Type B pancreatic cell (in vitro differentiated cells): ENCODE measurements at regions not wholly inside any gene's neighbourhood (a gene's known extent, or its start where the extent isn't known, plus 50 kb on each side); places are given as distances from the start of the nearest gene placed in this dataset.

Experiments used
- DNase-seq: peaks from one replicate; pipeline ENCODE4 v3.0.0; 2021; ENCODE audit warnings: mixed read lengths; ENCODE audit not compliant: unreplicated experiment; ENCODE audit errors: extremely low spot score
- H3K27ac Mint-ChIP-seq: 2 replicates; pipeline ENCODE4 v1.8.0; 2021; ENCODE audit warnings: mild to moderate bottlenecking, mixed read lengths
- H3K27me3 Mint-ChIP-seq: 2 replicates; pipeline ENCODE4 v1.8.0; 2021; ENCODE audit warnings: mixed read lengths
- H3K36me3 Mint-ChIP-seq: 2 replicates; pipeline ENCODE4 v1.8.0; 2021; ENCODE audit warnings: mixed read lengths
- H3K4me1 Mint-ChIP-seq: one replicate; pipeline ENCODE4 v1.8.0; 2021; ENCODE audit warnings: mixed read lengths; ENCODE audit not compliant: unreplicated experiment
- H3K4me3 Mint-ChIP-seq: 2 replicates; pipeline ENCODE4 v1.8.0; 2021; ENCODE audit warnings: mild to moderate bottlenecking, mixed read lengths
- H3K9me3 Mint-ChIP-seq: 2 replicates; pipeline ENCODE4 v1.8.0; 2021; ENCODE audit warnings: mixed read lengths
- CTCF ChIP-seq: fragments of 200-600 bp; sonication (generic); conservative IDR thresholded peaks from 2 replicates; pipeline ENCODE4 v1.5.0; 2021; ENCODE audit warnings: antibody characterized with exemption, mild to moderate bottlenecking

GRCh38 chr2:239778861-239779558, 246.1 kb downstream of the NDUFA10 start:
- TF ChIP-seq CTCF, result no peak
- peaks cover 31% of the 10 kb centered on the region for H3K27me3 Mint-ChIP-seq
- H3K4me3 Mint-ChIP-seq, result no peak overlapping the region
- H3K9me3 Mint-ChIP-seq, result no peaks in the 10 kb centered on the region
- peaks cover 10% of the 10 kb centered on the region for H3K4me1 Mint-ChIP-seq
- H3K27ac Mint-ChIP-seq, result no peak overlapping the region
- peak; percentile 59 for DNase-seq
- no peaks in the 10 kb centered on the region for H3K36me3 Mint-ChIP-seq

- no peaks in the 10 kb centered on the region for H3K36me3 Mint-ChIP-seq
- no peak overlapping the region for H3K27ac Mint-ChIP-seq
- TF ChIP-seq CTCF, result no peak
- no peak overlapping the region for H3K4me3 Mint-ChIP-seq
- peaks cover 29% of the 10 kb centered on the region for H3K27me3 Mint-ChIP-seq
- H3K9me3 Mint-ChIP-seq, result no peaks in the 10 kb centered on the region
- H3K4me1 Mint-ChIP-seq, result peaks cover 10% of the 10 kb centered on the region
- DNase-seq, result peak; percentile 65
Observed at GRCh38 chr2:239778042-239778851, 246.9 kb downstream of the NDUFA10 start.

DNA sequence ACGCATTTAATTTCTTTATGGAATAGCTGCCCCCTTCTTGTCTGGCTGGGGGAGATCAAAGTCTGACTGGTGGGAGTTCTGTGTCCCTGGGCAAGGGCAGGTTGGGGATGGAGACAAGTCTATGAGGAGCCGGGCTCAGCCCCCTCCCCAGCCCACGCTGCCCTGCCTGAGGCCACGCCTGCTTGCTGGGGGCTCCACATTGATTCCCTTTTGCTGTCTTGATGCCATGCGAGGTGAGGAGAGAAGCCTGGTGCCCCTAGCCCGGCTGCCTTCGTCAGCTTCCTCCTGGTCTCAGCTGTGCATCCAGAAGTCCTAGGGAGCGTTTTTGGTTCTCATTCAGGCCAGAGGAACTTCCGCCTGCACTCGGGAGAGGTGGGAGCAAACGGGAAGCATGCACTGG, 247.9 kb downstream of the NDUFA10 start:
- H3K4me3 Mint-ChIP-seq, result no peak overlapping the region
- H3K27ac Mint-ChIP-seq, result no peak overlapping the region
- H3K36me3 Mint-ChIP-seq, result no peaks in the 10 kb centered on the region
- H3K27me3 Mint-ChIP-seq, result peaks cover 25% of the 10 kb centered on the region
- DNase-seq, result peak; percentile 50
- no peak for TF ChIP-seq CTCF
- H3K4me1 Mint-ChIP-seq, result peaks cover 10% of the 10 kb centered on the region
- H3K9me3 Mint-ChIP-seq, result no peaks in the 10 kb centered on the region

GRCh38 chr2:239776436-239777005, 248.6 kb downstream of the NDUFA10 start:
- H3K27me3 Mint-ChIP-seq, result peaks cover 22% of the 10 kb centered on the region
- no peak overlapping the region for H3K4me3 Mint-ChIP-seq
- no peak overlapping the region for H3K27ac Mint-ChIP-seq
- no peak for TF ChIP-seq CTCF
- peaks cover 10% of the 10 kb centered on the region for H3K4me1 Mint-ChIP-seq
- no peaks in the 10 kb centered on the region for H3K36me3 Mint-ChIP-seq
- no peaks in the 10 kb centered on the region for H3K9me3 Mint-ChIP-seq
- DNase-seq, result no peak

GRCh38 chr2:239775623-239776435, 249.3 kb downstream of the NDUFA10 start:
- Mint-ChIP-seq H3K36me3 (no peaks in the 10 kb centered on the region), H3K27ac (no peak overlapping the region), H3K27me3 (peaks cover 22% of the 10 kb centered on the region), H3K4me3 (no peak overlapping the region), H3K9me3 (no peaks in the 10 kb centered on the region), H3K4me1 (peaks cover 10% of the 10 kb centered on the region)
- DNase-seq, result no peak
- no peak for TF ChIP-seq CTCF
